HCT116 (cell line): ENCODE measurements at regions not wholly inside any gene's neighbourhood (a gene's known extent, or its start where the extent isn't known, plus 50 kb on each side); places are given as distances from the start of the nearest gene placed in this dataset.

Experiments
- ATAC-seq: fragments of 200-7000 bp; cut with Tn5 transposase; 2 replicates; pipeline ENCODE4 v1.9.1; 2020; ENCODE audit warnings: mild to moderate bottlenecking, moderate library complexity
- BruUV-seq: library from RNA; stranded (reverse); fragments of 400-500 nt; replicated peaks from 2 replicates; lab custom pipeline; 2021; lab: Mats Ljungman, UMichigan
- CTCF ChIA-PET: fragments of 300-600 bp; sonication (Branson Sonifier 250); formaldehyde crosslinking; loops from one replicate; lab custom pipeline; 2021; ENCODE audit warnings: antibody characterized with exemption; lab: Charles Lee
- POLR2A ChIA-PET: fragments of 300-600, 350-600 bp; sonication (Branson Sonifier 250); formaldehyde crosslinking; loops from one replicate; lab custom pipeline; 2021; ENCODE audit warnings: antibody characterized with exemption; lab: Charles Lee
- RAD21 ChIA-PET, 2 experiments: fragments of 300-600 bp; sonication (Branson Sonifier 250); formaldehyde crosslinking; loops; one replicate each; lab custom pipeline; 2023; ENCODE audit warnings: low total read pairs in 2 of 2; ENCODE audit not compliant: uncharacterized antibody in 2 of 2, unreplicated experiment in 2 of 2, low non-redundant PET in 1 of 2; lab: Charles Lee
- DNase-seq: peaks from one replicate; pipeline ENCODE4 v3.0.0-alpha.2; 2010; ENCODE audit warnings: low read depth, low spot score
- H2AFZ ChIP-seq: fragments of 200-600 bp; shearing (Covaris generic), sonication (generic); 2 replicates; pipeline ENCODE4 v1.6.1; 2017; ENCODE audit warnings: low read depth, mixed run types, mixed read lengths, antibody characterized with exemption, low read length; ENCODE audit not compliant: poor library complexity, severe bottlenecking
- H3K27ac ChIP-seq: 2 replicates; pipeline ENCODE4 v1.5.1; 2012; ENCODE audit warnings: low read depth, low read length
- H3K27me3 ChIP-seq: fragments of 200-600 bp; sonication (generic); 2 replicates; pipeline ENCODE4 v1.6.1; 2016; ENCODE audit warnings: mixed run types, low read length, mixed read lengths; ENCODE audit not compliant: insufficient read depth
- H3K36me3 ChIP-seq, 2 experiments: fragments of 200-500 bp in 1 of 2; fragments of 200-600 bp in 1 of 2; sonication (Bioruptor generic) in 1 of 2; sonication (generic) in 1 of 2; 2 replicates each; pipeline versions ENCODE4 v1.5.1 to v1.6.1; 2014 to 2016; ENCODE audit warnings: low read length in 2 of 2, inconsistent platforms in 1 of 2, mixed read lengths in 1 of 2, mixed run types in 1 of 2; ENCODE audit not compliant: insufficient read depth in 2 of 2, control insufficient read depth in 1 of 2
- H3K4me1 ChIP-seq, 2 experiments: fragments of 200-600 bp in 1 of 2; sonication (generic) in 1 of 2; 2 replicates each; pipeline versions ENCODE4 v1.5.1 to v1.6.1; 2012 to 2017; ENCODE audit warnings: low read length in 2 of 2, inconsistent platforms in 1 of 2, mild to moderate bottlenecking in 1 of 2, mixed read lengths in 1 of 2, mixed run types in 1 of 2, moderate library complexity in 1 of 2; ENCODE audit not compliant: insufficient read depth in 2 of 2, control insufficient read depth in 1 of 2
- H3K4me2 ChIP-seq: fragments of 200-600 bp; sonication (generic); 2 replicates; pipeline ENCODE4 v1.6.1; 2017; ENCODE audit warnings: mixed run types, low read length, mixed read lengths
- H3K4me3 ChIP-seq, 2 experiments: fragments of 200-600 bp in 1 of 2; sonication (generic) in 1 of 2; replicated peaks in 1 of 2; 2 replicates each; pipeline ENCODE4 v1.5.1; 2011 to 2016; ENCODE audit warnings: low read length in 2 of 2, control low read depth in 1 of 2, low read depth in 1 of 2, mild to moderate bottlenecking in 1 of 2, mixed read lengths in 1 of 2, mixed run types in 1 of 2
- H3K79me2 ChIP-seq: fragments of 200-600 bp; sonication (generic); 2 replicates; pipeline ENCODE4 v1.6.1; 2017; ENCODE audit warnings: mild to moderate bottlenecking, mixed run types, low read length, moderate library complexity, mixed read lengths; ENCODE audit not compliant: insufficient read depth
- H3K9ac ChIP-seq: fragments of 200-600 bp; sonication (generic); 2 replicates; pipeline ENCODE4 v1.6.1; 2016; ENCODE audit warnings: low read length, mixed read lengths
- H3K9me2 ChIP-seq: fragments of 200-600 bp; sonication (generic), shearing (Covaris generic); 2 replicates; pipeline ENCODE4 v1.6.1; 2017; ENCODE audit warnings: mixed run types, mild to moderate bottlenecking, moderate library complexity; ENCODE audit not compliant: insufficient read depth
- H3K9me3 ChIP-seq, 2 experiments: fragments of 200-500 bp in 1 of 2; fragments of 200-600 bp in 1 of 2; sonication (Bioruptor generic) in 1 of 2; sonication (generic) in 1 of 2; 2 replicates each; pipeline ENCODE4 v1.6.1; 2014 to 2017; ENCODE audit warnings: low read length in 2 of 2, mixed read lengths in 2 of 2, inconsistent platforms in 1 of 2, low read depth in 1 of 2, mild to moderate bottlenecking in 1 of 2, mixed run types in 1 of 2, moderate library complexity in 1 of 2; ENCODE audit not compliant: control insufficient read depth in 1 of 2, insufficient read depth in 1 of 2
- H4K20me1 ChIP-seq: fragments of 200-600 bp; sonication (generic), shearing (Covaris generic); 2 replicates; pipeline ENCODE4 v1.6.1; 2017; ENCODE audit warnings: mixed run types, mild to moderate bottlenecking, moderate library complexity; ENCODE audit not compliant: insufficient read depth
- CBX3 ChIP-seq: IDR thresholded peaks from 2 replicates; pipeline ENCODE4 v1.6.1; 2012; ENCODE audit warnings: low read depth
- EZH2 ChIP-seq: fragments of 200-600 bp; sonication (generic); IDR thresholded peaks from 2 replicates; pipeline ENCODE4 v1.6.1; 2017; ENCODE audit warnings: antibody characterized with exemption, mixed run types
- EZH2phosphoT487 ChIP-seq: fragments of 200-600 bp; IDR thresholded peaks from 2 replicates; pipeline ENCODE4 v1.6.1; 2018; ENCODE audit warnings: antibody characterized with exemption, borderline replicate concordance
- FOSL1 ChIP-seq: IDR thresholded peaks from 2 replicates; pipeline ENCODE4 v1.6.1; 2012; ENCODE audit warnings: low read depth
- JUND ChIP-seq: IDR thresholded peaks from 2 replicates; pipeline ENCODE4 v1.6.1; 2012
- MAX ChIP-seq: IDR thresholded peaks from 2 replicates; pipeline ENCODE4 v1.6.1; 2012
- POLR2A ChIP-seq: IDR thresholded peaks from 2 replicates; pipeline ENCODE4 v1.7.0; 2011; ENCODE audit warnings: borderline replicate concordance; ENCODE audit not compliant: insufficient read depth, insufficient read length; ENCODE audit errors: extremely low read depth
- RAD21 ChIP-seq: IDR thresholded peaks from 2 replicates; pipeline ENCODE4 v1.6.1; 2012; ENCODE audit warnings: low read depth, mild to moderate bottlenecking
- REST ChIP-seq: IDR thresholded peaks from 2 replicates; pipeline ENCODE4 v1.6.1; 2012; ENCODE audit warnings: low read depth
- SIN3A ChIP-seq: IDR thresholded peaks from 2 replicates; pipeline ENCODE4 v1.6.1; 2012; ENCODE audit warnings: low read depth
- SP1 ChIP-seq: IDR thresholded peaks from 2 replicates; pipeline ENCODE4 v1.6.1; 2012; ENCODE audit warnings: low read depth
- TCF7L2 ChIP-seq: IDR thresholded peaks from 2 replicates; pipeline ENCODE4 v1.7.0; 2011; ENCODE audit warnings: borderline replicate concordance, inconsistent platforms; ENCODE audit not compliant: insufficient read depth, insufficient read length; ENCODE audit errors: extremely low read depth
- YY1 ChIP-seq: IDR thresholded peaks from 2 replicates; pipeline ENCODE4 v1.6.1; 2011; ENCODE audit warnings: low read length, low read depth, moderate library complexity, mild to moderate bottlenecking; ENCODE audit not compliant: insufficient replicate concordance; ENCODE audit errors: extremely low read depth
- ZBTB33 ChIP-seq: IDR thresholded peaks from 2 replicates; pipeline ENCODE4 v1.6.1; 2011; ENCODE audit warnings: mild to moderate bottlenecking, low read length, moderate library complexity; ENCODE audit not compliant: insufficient replicate concordance; ENCODE audit errors: extremely low read depth
- ZFX ChIP-seq: fragments of 450-650 bp; IDR thresholded peaks from 2 replicates; pipeline ENCODE4 v1.6.1; 2017
- ZNF274 ChIP-seq: fragments of 200-500 bp; sonication (Bioruptor generic); IDR thresholded peaks from 2 replicates; pipeline ENCODE4 v1.6.1; 2014; ENCODE audit warnings: mild to moderate bottlenecking, low read depth, low read length, inconsistent platforms
- intact Hi-C: fragments of 100-400 bp; cut with micrococcal nuclease; formaldehyde crosslinking; loops from 2 replicates; pipeline ENCODE4 v1.10.0; 2022

GRCh38 chrX:6614506-6614905, 79.6 kb upstream of the VCX3A start:
- POLR2A ChIA-PET = no interaction called here
- no peaks in the 10 kb centered on the region for H3K9me2 ChIP-seq
- H3K4me2 ChIP-seq = no peak overlapping the region
- H3K4me3 ChIP-seq = no peak overlapping the region
- H3K36me3 ChIP-seq = no peaks in the 10 kb centered on the region
- TF ChIP-seq FOSL1 = no peak
- TF ChIP-seq POLR2A = no peak
- no peak for TF ChIP-seq ZBTB33
- no peak for TF ChIP-seq RAD21
- no peak for TF ChIP-seq MAX
- TF ChIP-seq SP1 = no peak
- TF ChIP-seq REST = no peak
- TF ChIP-seq CBX3 = no peak
- no peak for TF ChIP-seq EZH2
- TF ChIP-seq JUND = no peak
- TF ChIP-seq YY1 = no peak
- TF ChIP-seq TCF7L2 = no peak
- TF ChIP-seq EZH2phosphoT487 = no peak
- no peak for TF ChIP-seq SIN3A
- no peak for TF ChIP-seq ZFX
- TF ChIP-seq ZNF274 = no peak
- CTCF ChIA-PET = no interaction called here
- H2AFZ ChIP-seq = no peak overlapping the region
- ATAC-seq (no peak), DNase-seq (no peak)
- no peak overlapping the region for H3K9ac ChIP-seq
- no peaks in the 10 kb centered on the region for H4K20me1 ChIP-seq
- intact Hi-C loops = no loop called here
- no peaks in the 10 kb centered on the region for H3K9me3 ChIP-seq
- no peaks in the 10 kb centered on the region for H3K79me2 ChIP-seq
- no peaks in the 10 kb centered on the region for H3K4me1 ChIP-seq
- no peaks in the 10 kb centered on the region for H3K27me3 ChIP-seq
- no TSS peak for BruUV-seq
- no peak overlapping the region for H3K27ac ChIP-seq
- RAD21 ChIA-PET = no interaction called here
